MM.1S (cell line): ENCODE measurements at regions not wholly inside any gene's neighbourhood (a gene's known extent, or its start where the extent isn't known, plus 50 kb on each side); places are given as distances from the start of the nearest gene placed in this dataset.

Source experiments
- DNase-seq: peaks from one replicate; pipeline ENCODE4 v3.0.0-alpha.2; 2015
- H2AFZ ChIP-seq: fragments of 300-600 bp; sonication (generic); 2 replicates; pipeline ENCODE4 v1.6.0; 2016; ENCODE audit warnings: antibody characterized with exemption, low read length
- H3F3A ChIP-seq: fragments of 300-600 bp; sonication (generic); 2 replicates; pipeline ENCODE4 v1.6.1; 2016; ENCODE audit warnings: mild to moderate bottlenecking, antibody characterized with exemption, low read length, moderate library complexity, mixed read lengths; ENCODE audit not compliant: insufficient read depth
- H3K27ac ChIP-seq: fragments of 300-600 bp; sonication (generic); 2 replicates; pipeline ENCODE4 v1.5.1; 2016; ENCODE audit warnings: mild to moderate bottlenecking, low read length
- H3K27me3 ChIP-seq: fragments of 300-600 bp; sonication (generic); replicated peaks from 2 replicates; pipeline ENCODE4 v1.6.0; 2016; ENCODE audit warnings: low read length; ENCODE audit not compliant: insufficient read depth
- H3K36me3 ChIP-seq: fragments of 300-600 bp; sonication (generic); replicated peaks from 2 replicates; pipeline ENCODE4 v1.6.1; 2016; ENCODE audit warnings: mild to moderate bottlenecking, low read length, mixed read lengths; ENCODE audit not compliant: insufficient read depth
- H3K4me1 ChIP-seq: fragments of 300-600 bp; sonication (generic); 2 replicates; pipeline ENCODE4 v1.6.1; 2016; ENCODE audit warnings: low read length, mixed read lengths
- H3K4me2 ChIP-seq: fragments of 300-600 bp; sonication (generic); 2 replicates; pipeline ENCODE4 v1.6.0; 2016; ENCODE audit warnings: low read depth, low read length
- H3K4me3 ChIP-seq: fragments of 300-600 bp; sonication (generic); 2 replicates; pipeline ENCODE4 v1.5.1; 2016; ENCODE audit warnings: low read length, mixed read lengths
- H3K79me2 ChIP-seq: fragments of 300-600 bp; sonication (generic); 2 replicates; pipeline ENCODE4 v1.6.1; 2016; ENCODE audit warnings: mixed run types, low read length, mixed read lengths
- H3K9ac ChIP-seq: fragments of 300-600 bp; sonication (generic); 2 replicates; pipeline ENCODE4 v1.6.1; 2016; ENCODE audit warnings: low read length, mixed read lengths
- H3K9me2 ChIP-seq: fragments of 300-600 bp; sonication (generic); replicated peaks from 2 replicates; pipeline ENCODE4 v1.6.1; 2016; ENCODE audit warnings: mild to moderate bottlenecking, low read length, mixed read lengths; ENCODE audit not compliant: insufficient read depth
- H3K9me3 ChIP-seq: fragments of 300-600 bp; sonication (generic); replicated peaks from 2 replicates; pipeline ENCODE4 v1.6.1; 2016; ENCODE audit warnings: mild to moderate bottlenecking, low read length, mixed read lengths; ENCODE audit not compliant: insufficient read depth
- H4K20me1 ChIP-seq: fragments of 300-600 bp; sonication (generic); 2 replicates; pipeline ENCODE4 v1.6.1; 2016; ENCODE audit warnings: mild to moderate bottlenecking, low read length, moderate library complexity, mixed read lengths; ENCODE audit not compliant: insufficient read depth
- EZH2 ChIP-seq: fragments of 300-600 bp; sonication (generic); optimal IDR thresholded peaks from 2 replicates; pipeline ENCODE3; 2017; ENCODE audit warnings: low read depth, mild to moderate bottlenecking, antibody characterized with exemption, low read length, mixed read lengths
- EZH2phosphoT487 ChIP-seq: fragments of 300-600 bp; sonication (generic); IDR thresholded peaks from 2 replicates; pipeline ENCODE4 v1.6.1; 2018; ENCODE audit warnings: antibody characterized with exemption, low read length
- TF ChIP-seq, protein P1 (sequence below): fragments of 300-600 bp; sonication (generic); IDR thresholded peaks from 2 replicates; pipeline ENCODE4 v1.5.1; 2016; ENCODE audit warnings: antibody characterized with exemption, low read length, mixed read lengths

GRCh38 chr1:143699731-143700130 lies 272.1 kb downstream of the FAM72C start:
- H3K36me3 ChIP-seq: no peaks in the 10 kb centered on the region
- no peak overlapping the region for H2AFZ ChIP-seq
- peaks cover 10% of the 10 kb centered on the region for H3K27me3 ChIP-seq
- no peak overlapping the region for H3K4me3 ChIP-seq
- no peak overlapping the region for H3K27ac ChIP-seq
- no peaks in the 10 kb centered on the region for H3F3A ChIP-seq
- H3K4me2 ChIP-seq: no peak overlapping the region
- no peaks in the 10 kb centered on the region for H4K20me1 ChIP-seq
- H3K9ac ChIP-seq: no peak overlapping the region
- no peaks in the 10 kb centered on the region for H3K9me2 ChIP-seq
- TF ChIP-seq, protein P1, sequence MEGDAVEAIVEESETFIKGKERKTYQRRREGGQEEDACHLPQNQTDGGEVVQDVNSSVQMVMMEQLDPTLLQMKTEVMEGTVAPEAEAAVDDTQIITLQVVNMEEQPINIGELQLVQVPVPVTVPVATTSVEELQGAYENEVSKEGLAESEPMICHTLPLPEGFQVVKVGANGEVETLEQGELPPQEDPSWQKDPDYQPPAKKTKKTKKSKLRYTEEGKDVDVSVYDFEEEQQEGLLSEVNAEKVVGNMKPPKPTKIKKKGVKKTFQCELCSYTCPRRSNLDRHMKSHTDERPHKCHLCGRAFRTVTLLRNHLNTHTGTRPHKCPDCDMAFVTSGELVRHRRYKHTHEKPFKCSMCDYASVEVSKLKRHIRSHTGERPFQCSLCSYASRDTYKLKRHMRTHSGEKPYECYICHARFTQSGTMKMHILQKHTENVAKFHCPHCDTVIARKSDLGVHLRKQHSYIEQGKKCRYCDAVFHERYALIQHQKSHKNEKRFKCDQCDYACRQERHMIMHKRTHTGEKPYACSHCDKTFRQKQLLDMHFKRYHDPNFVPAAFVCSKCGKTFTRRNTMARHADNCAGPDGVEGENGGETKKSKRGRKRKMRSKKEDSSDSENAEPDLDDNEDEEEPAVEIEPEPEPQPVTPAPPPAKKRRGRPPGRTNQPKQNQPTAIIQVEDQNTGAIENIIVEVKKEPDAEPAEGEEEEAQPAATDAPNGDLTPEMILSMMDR: no peak
- no peak for TF ChIP-seq EZH2
- no peak for TF ChIP-seq EZH2phosphoT487
- H3K9me3 ChIP-seq: no peaks in the 10 kb centered on the region
- no peaks in the 10 kb centered on the region for H3K79me2 ChIP-seq
- DNase-seq: no peak
- no peaks in the 10 kb centered on the region for H3K4me1 ChIP-seq

GRCh38 chr1:143699115-143699514 lies 272.7 kb downstream of the FAM72C start:
- no peaks in the 10 kb centered on the region for H3K4me1 ChIP-seq
- H3K9me2 ChIP-seq: no peaks in the 10 kb centered on the region
- no peaks in the 10 kb centered on the region for H4K20me1 ChIP-seq
- H3K27ac ChIP-seq: no peak overlapping the region
- no peak for DNase-seq
- H3K27me3 ChIP-seq: peaks cover 10% of the 10 kb centered on the region
- H3K9me3 ChIP-seq: no peaks in the 10 kb centered on the region
- H3K9ac ChIP-seq: no peak overlapping the region
- H3K79me2 ChIP-seq: no peaks in the 10 kb centered on the region
- no peaks in the 10 kb centered on the region for H3F3A ChIP-seq
- no peak overlapping the region for H3K4me2 ChIP-seq
- H3K36me3 ChIP-seq: no peaks in the 10 kb centered on the region
- TF ChIP-seq EZH2phosphoT487: no peak
- TF ChIP-seq, protein P1: no peak
- TF ChIP-seq EZH2: no peak
- no peak overlapping the region for H3K4me3 ChIP-seq
- no peak overlapping the region for H2AFZ ChIP-seq

GRCh38 chr1:143698016-143698415 lies 273.8 kb downstream of the FAM72C start:
- no peaks in the 10 kb centered on the region for H3K9me2 ChIP-seq
- H3K79me2 ChIP-seq: no peaks in the 10 kb centered on the region
- H3K9ac ChIP-seq: no peak overlapping the region
- no peaks in the 10 kb centered on the region for H3F3A ChIP-seq
- peaks cover 10% of the 10 kb centered on the region for H3K27me3 ChIP-seq
- peak overlapping the region; percentile 26; the same call in 1 of the 2 replicates for H3K4me2 ChIP-seq
- no peaks in the 10 kb centered on the region for H3K4me1 ChIP-seq
- H3K9me3 ChIP-seq: no peaks in the 10 kb centered on the region
- peak; percentile 50 for DNase-seq
- H3K27ac ChIP-seq: no peak overlapping the region
- no peak overlapping the region for H2AFZ ChIP-seq
- no peaks in the 10 kb centered on the region for H3K36me3 ChIP-seq
- no peak overlapping the region for H3K4me3 ChIP-seq
- H4K20me1 ChIP-seq: no peaks in the 10 kb centered on the region
- TF ChIP-seq, protein P1: peak; percentile 69
- no peak for TF ChIP-seq EZH2
